ENCODE measurements at regions not wholly inside any gene's neighbourhood (a gene's known extent, or its start where the extent isn't known, plus 50 kb on each side); places are given as distances from the start of the nearest gene placed in this dataset.

DNA sequence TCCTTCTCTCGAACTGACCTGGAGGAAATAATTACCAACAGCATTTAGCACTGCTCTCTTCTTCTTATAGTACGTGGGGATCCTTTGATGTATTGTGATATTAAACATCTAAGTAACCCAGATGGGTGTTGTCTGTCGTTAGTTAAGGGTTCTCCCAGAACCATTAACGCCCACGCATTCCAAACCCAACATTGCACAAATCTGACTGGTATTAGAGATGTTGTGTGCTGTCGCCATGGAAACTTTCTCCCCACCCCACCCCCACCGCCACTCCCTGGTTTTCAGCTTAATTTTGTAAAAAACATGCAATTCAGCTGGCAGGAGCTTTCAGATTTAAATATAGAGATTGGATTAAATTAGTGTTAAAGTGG, 1495.2 kb downstream of the TBC1D22A start:
- Histone ChIP-seq H3K27me3 (peaks cover 0 to 8% (median 0%) of the 10 kb centered on the region in 3 donors), H3K27ac (no peak overlapping the region), H3K4me1 (peaks cover 0 to 24% (median 19%) of the 10 kb centered on the region in 4 donors), H3K4me3 (no peak overlapping the region), H3K36me3 (no peaks in the 10 kb centered on the region), H3K9me3 (no peaks in the 10 kb centered on the region)
- 62 to 72% methylated on average over 7 of the region's 7 CpGs for WGBS, 2 donors
- TF ChIP-seq, protein P1, sequence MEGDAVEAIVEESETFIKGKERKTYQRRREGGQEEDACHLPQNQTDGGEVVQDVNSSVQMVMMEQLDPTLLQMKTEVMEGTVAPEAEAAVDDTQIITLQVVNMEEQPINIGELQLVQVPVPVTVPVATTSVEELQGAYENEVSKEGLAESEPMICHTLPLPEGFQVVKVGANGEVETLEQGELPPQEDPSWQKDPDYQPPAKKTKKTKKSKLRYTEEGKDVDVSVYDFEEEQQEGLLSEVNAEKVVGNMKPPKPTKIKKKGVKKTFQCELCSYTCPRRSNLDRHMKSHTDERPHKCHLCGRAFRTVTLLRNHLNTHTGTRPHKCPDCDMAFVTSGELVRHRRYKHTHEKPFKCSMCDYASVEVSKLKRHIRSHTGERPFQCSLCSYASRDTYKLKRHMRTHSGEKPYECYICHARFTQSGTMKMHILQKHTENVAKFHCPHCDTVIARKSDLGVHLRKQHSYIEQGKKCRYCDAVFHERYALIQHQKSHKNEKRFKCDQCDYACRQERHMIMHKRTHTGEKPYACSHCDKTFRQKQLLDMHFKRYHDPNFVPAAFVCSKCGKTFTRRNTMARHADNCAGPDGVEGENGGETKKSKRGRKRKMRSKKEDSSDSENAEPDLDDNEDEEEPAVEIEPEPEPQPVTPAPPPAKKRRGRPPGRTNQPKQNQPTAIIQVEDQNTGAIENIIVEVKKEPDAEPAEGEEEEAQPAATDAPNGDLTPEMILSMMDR (IDR thresholded peaks at IDR 0.05): no peak
- TF ChIP-seq POLR2A (IDR thresholded peaks at IDR 0.05) (no peak), EP300 (IDR thresholded peaks at IDR 0.05) (no peak), POLR2AphosphoS5 (IDR thresholded peaks at IDR 0.05) (no peak)
- DNase-seq: no peak
- intact Hi-C loops (cut with DNase I): no loop called here

DNA sequence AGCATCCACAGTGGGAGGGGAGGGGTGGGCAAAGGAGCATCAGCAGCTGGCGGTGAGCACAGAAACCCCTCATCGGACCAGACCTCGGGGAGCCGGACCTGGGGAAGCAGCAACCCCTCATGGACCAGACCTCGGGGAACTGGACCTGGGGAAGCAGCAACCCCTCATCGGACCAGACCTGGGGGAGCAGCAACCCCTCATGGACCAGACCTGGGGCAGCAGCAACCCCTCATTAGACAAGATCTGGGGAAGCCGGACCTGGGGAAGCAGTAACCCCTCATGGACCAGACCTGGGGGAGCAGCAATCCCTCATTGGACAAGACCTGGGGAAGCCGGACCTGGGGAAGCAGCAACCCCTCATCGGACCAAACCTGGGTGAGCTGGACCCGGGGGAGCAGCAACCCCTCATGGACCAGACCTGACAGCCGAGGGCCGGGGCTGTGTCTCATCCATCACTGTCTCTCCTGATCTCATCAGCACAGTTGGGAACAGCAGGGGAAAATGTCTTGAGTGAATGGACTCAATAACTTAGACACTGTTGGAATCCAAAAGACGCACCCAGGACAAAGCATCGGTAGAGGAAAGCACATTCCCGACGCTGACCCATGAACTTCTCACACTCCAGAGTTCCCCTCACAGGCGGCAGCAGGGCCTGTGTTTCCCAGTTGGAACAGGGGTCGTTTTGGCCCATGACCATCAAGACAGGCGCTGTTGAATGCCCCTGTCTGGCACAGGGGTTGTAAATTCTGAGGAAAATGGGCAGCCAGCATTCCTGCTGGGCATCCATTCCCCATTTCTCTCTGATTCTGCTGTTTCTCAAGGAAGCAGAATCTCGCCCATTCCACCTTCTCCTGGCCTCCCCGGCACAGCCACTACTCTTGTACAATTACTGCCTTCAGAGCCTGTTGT, 1494.6 kb downstream of the TBC1D22A start:
- no peak overlapping the region for H3K27ac ChIP-seq
- peaks cover 0 to 3% (median 0%) of the 10 kb centered on the region in 3 donors for H3K27me3 ChIP-seq
- H3K4me3 ChIP-seq: no peak overlapping the region
- H3K9me3 ChIP-seq: no peaks in the 10 kb centered on the region
- TF ChIP-seq POLR2A (IDR thresholded peaks at IDR 0.05) (no peak), POLR2AphosphoS5 (IDR thresholded peaks at IDR 0.05) (no peak)
- TF ChIP-seq, protein P1 (IDR thresholded peaks at IDR 0.05): no peak
- intact Hi-C loops (cut with DNase I): no loop called here
- no peaks in the 10 kb centered on the region for H3K36me3 ChIP-seq
- WGBS, 2 donors: 87 to 91% methylated on average over 21 of the region's 21 CpGs
- H3K4me1 ChIP-seq: peaks cover 0 to 24% (median 19%) of the 10 kb centered on the region in 4 donors
- no peak for DNase-seq

DNA sequence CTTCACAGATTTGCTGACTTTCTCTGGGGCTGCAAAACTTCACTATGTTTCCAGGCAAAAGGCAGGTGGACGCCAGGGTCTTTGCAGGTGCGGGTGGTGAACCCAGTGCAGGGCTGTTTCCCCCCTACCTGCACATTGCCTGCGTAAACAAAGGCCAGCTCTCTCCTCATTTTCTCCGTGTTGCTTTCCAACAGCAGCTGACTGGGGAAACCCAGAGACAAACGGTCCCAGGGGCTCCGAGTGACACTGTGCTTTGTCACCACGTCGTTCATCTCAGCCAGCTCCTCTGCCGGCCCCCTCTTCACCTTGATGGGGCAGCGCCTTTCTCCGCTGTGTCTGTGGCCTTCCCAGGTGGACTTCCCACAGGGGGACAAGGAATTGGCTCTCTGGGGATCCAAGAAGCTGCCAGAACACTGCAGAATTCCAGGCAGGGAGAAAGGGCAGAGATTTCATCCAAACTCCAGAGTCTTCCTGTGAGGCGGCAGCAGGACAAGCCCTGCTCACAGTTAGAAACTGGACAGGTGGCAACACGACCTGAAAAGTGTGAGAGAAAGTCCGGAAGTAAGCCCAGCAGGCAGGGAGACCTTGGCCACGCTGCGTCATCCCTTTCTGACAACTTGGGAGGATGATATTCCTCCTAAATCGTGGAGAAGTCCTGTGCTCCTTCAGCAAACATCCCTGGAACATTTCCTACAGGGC, 1493.7 kb downstream of the TBC1D22A start:
- Histone ChIP-seq H3K4me1 (peaks cover 0 to 24% (median 19%) of the 10 kb centered on the region in 4 donors), H3K27me3 (peaks cover 0 to 3% (median 0%) of the 10 kb centered on the region in 3 donors), H3K9me3 (no peaks in the 10 kb centered on the region), H3K36me3 (no peaks in the 10 kb centered on the region), H3K27ac (no peak overlapping the region), H3K4me3 (no peak overlapping the region)
- intact Hi-C loops (cut with DNase I): no loop called here
- no peak for DNase-seq
- TF ChIP-seq EP300 (IDR thresholded peaks at IDR 0.05): no peak
- WGBS, 2 donors: 74 to 78% methylated on average over 17 of the region's 17 CpGs

DNA sequence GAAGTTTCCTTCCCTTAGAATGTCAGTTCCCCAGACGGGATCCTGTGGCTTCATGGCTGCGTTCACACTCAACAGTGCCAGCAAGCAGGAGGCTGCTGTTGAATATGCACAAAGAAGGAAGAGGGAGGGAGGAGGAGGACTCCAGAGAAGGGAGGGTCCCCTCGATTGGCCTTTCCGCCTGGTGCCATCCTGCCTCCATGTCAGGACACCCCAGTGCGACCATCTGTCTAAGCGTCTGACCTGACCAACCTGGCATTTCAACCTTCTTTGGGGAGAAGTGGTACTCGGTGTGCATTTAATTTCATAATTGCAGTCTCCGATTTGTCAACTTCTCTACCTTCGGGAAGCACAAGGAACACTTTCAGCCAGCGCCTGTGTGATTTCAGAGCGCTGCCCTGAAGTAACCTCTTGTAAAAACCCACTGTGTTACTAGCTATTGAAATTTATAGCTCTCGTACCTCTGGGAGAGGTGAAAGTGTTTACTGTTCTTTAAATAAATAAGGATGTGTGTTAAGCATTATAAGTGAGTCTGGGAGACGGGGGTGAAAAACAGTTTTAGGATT, 1491.9 kb downstream of the TBC1D22A start:
- intact Hi-C loops (cut with DNase I): no loop called here
- no peak for DNase-seq
- TF ChIP-seq, protein P1 (IDR thresholded peaks at IDR 0.05): no peak
- peak in 3 of 4 donors; percentile 2 to 49 (median 43) for TF ChIP-seq POLR2AphosphoS5 (IDR thresholded peaks at IDR 0.05)
- TF ChIP-seq POLR2A (IDR thresholded peaks at IDR 0.05): no peak
- peak in 1 of 4 donors; percentile 36 for TF ChIP-seq EP300 (IDR thresholded peaks at IDR 0.05)
- Histone ChIP-seq H3K36me3 (no peaks in the 10 kb centered on the region), H3K9me3 (no peaks in the 10 kb centered on the region), H3K4me3 (peak overlapping the region in 1 of 4 donors; percentile 26), H3K4me1 (peaks cover 0 to 24% (median 19%) of the 10 kb centered on the region in 4 donors), H3K27ac (peak overlapping the region in 3 of 4 donors; percentile 45 to 67 (median 52)), H3K27me3 (peaks cover 0 to 6% (median 0%) of the 10 kb centered on the region in 3 donors)
- WGBS, 2 donors: 7 to 25% methylated on average over 13 of the region's 13 CpGs

DNA sequence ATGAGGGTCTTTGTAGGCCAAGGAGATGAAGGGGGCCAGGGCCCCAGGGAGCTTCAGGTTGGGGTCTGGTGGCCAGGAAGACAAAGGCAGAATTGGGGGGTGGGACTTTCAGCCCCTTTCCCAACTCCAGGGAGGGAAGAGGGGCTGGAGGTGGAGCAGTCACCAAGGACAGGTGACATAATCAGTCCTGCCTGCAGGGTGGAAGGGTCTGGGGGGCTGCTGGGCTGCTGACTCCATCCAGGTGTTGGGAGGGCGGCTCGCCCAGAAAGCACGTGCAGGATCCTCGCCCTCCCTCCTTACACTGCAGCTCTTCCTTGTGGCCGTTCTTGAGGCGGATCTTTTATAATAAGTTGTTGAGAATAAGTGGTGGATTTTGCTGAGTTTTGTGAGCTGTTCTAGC, 1491.1 kb downstream of the TBC1D22A start:
- WGBS, 2 donors: 17 to 55% methylated on average over 6 of the region's 6 CpGs
- no peak overlapping the region for H3K4me3 ChIP-seq
- H3K36me3 ChIP-seq: no peaks in the 10 kb centered on the region
- intact Hi-C loops (cut with DNase I): no loop called here
- TF ChIP-seq POLR2A (IDR thresholded peaks at IDR 0.05): no peak
- no peak for TF ChIP-seq EP300 (IDR thresholded peaks at IDR 0.05)
- no peak for TF ChIP-seq POLR2AphosphoS5 (IDR thresholded peaks at IDR 0.05)
- TF ChIP-seq, protein P1 (IDR thresholded peaks at IDR 0.05): no peak
- H3K27me3 ChIP-seq: peaks cover 0 to 6% (median 0%) of the 10 kb centered on the region in 3 donors
- no peak for DNase-seq
- peak overlapping the region in 2 of 4 donors; percentile 52 to 67 for H3K27ac ChIP-seq
- peaks cover 0 to 24% (median 19%) of the 10 kb centered on the region in 4 donors for H3K4me1 ChIP-seq
- no peaks in the 10 kb centered on the region for H3K9me3 ChIP-seq
